DND-41 (cell line): ENCODE measurements at regions not wholly inside any gene's neighbourhood (a gene's known extent, or its start where the extent isn't known, plus 50 kb on each side); places are given as distances from the start of the nearest gene placed in this dataset.
"Not testable (repeated sequence)": the region's sequence is repeated elsewhere in the genome, so short reads cannot be mapped to it uniquely, and the experiment has no call there.

Source experiments
- ATAC-seq: fragments of 200-7000 bp; cut with Tn5 transposase; 3 replicates; pipeline ENCODE4 v1.9.1; 2021; ENCODE audit warnings: low read depth; ENCODE audit not compliant: insufficient read depth
- DNase-seq: peaks from one replicate; pipeline ENCODE4 v3.0.0-alpha.2; 2020
- H2AFZ ChIP-seq: 2 replicates; pipeline ENCODE4 v1.6.0; 2012; ENCODE audit warnings: low read depth, low read length
- H3K27ac ChIP-seq: 2 replicates; pipeline ENCODE4 v1.5.1; 2012; ENCODE audit warnings: low read length, inconsistent platforms
- H3K27me3 ChIP-seq: fragments of 200-600 bp; sonication (generic); 2 replicates; pipeline ENCODE4 v1.6.0; 2012; ENCODE audit warnings: low read length, mild to moderate bottlenecking, inconsistent platforms; ENCODE audit not compliant: insufficient read depth, poor library complexity
- H3K36me3 ChIP-seq: 2 replicates; pipeline ENCODE4 v1.5.1; 2012; ENCODE audit warnings: low read length, inconsistent platforms; ENCODE audit not compliant: insufficient read depth
- H3K4me1 ChIP-seq: 2 replicates; pipeline ENCODE4 v1.5.1; 2012; ENCODE audit warnings: mild to moderate bottlenecking, low read length; ENCODE audit not compliant: insufficient read depth
- H3K4me2 ChIP-seq: 2 replicates; pipeline ENCODE4 v1.6.0; 2012; ENCODE audit warnings: mild to moderate bottlenecking, moderate library complexity, low read length, inconsistent platforms; ENCODE audit not compliant: insufficient read depth
- H3K4me3 ChIP-seq, 2 experiments: fragments of 200-600 bp in 1 of 2; shearing (Covaris generic) in 1 of 2; 2 replicates each; pipeline ENCODE4 v1.5.1; 2012 to 2016; ENCODE audit warnings: inconsistent platforms in 2 of 2, low read length in 2 of 2, mild to moderate bottlenecking in 2 of 2, low read depth in 1 of 2, moderate library complexity in 1 of 2
- H3K79me2 ChIP-seq: 2 replicates; pipeline ENCODE4 v1.6.0; 2012; ENCODE audit warnings: low read length, inconsistent platforms; ENCODE audit not compliant: insufficient read depth
- H3K9ac ChIP-seq: 2 replicates; pipeline ENCODE4 v1.6.0; 2012; ENCODE audit warnings: low read depth, mild to moderate bottlenecking, inconsistent platforms, low read length, moderate library complexity
- H3K9me3 ChIP-seq: 2 replicates; pipeline ENCODE4 v1.5.1; 2012; ENCODE audit warnings: low read length, moderate library complexity, mild to moderate bottlenecking, inconsistent platforms; ENCODE audit not compliant: insufficient read depth, severe bottlenecking
- H4K20me1 ChIP-seq: 2 replicates; pipeline ENCODE4 v1.6.0; 2012; ENCODE audit warnings: low read length; ENCODE audit not compliant: insufficient read depth
- EZH2 ChIP-seq: IDR thresholded peaks from 3 replicates; pipeline ENCODE4 v1.6.1; 2012; ENCODE audit warnings: borderline replicate concordance, low read depth, mild to moderate bottlenecking, moderate library complexity, low read length, inconsistent platforms; ENCODE audit not compliant: severe bottlenecking
- TF ChIP-seq, protein P1 (sequence below): IDR thresholded peaks from 2 replicates; pipeline ENCODE4 v1.5.1; 2012; ENCODE audit warnings: borderline replicate concordance, low read length, moderate library complexity, mild to moderate bottlenecking; ENCODE audit not compliant: poor library complexity, severe bottlenecking; ENCODE audit errors: extremely low read depth

DNA sequence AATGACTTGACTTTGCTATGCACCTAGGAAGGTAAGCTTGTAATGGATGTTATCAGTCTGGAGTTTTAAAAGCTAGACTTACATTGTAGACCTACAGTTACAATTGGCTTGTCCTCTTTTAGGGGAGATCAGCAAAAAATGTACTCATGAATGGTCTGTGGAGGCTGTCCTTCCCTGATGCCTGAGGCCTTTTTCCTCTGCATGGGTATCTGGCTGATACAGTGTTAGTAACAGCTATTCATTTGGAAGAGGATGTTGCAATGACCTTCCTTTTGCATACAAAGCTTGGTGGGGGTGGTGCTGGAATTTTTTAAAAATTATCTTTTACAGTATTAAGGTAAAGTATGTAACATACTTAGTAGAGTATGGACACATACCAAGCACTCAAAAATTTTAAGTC lies 525.5 kb downstream of the KIF2B start:
- ATAC-seq (no peak), DNase-seq (no peak)
- TF ChIP-seq, protein P1, sequence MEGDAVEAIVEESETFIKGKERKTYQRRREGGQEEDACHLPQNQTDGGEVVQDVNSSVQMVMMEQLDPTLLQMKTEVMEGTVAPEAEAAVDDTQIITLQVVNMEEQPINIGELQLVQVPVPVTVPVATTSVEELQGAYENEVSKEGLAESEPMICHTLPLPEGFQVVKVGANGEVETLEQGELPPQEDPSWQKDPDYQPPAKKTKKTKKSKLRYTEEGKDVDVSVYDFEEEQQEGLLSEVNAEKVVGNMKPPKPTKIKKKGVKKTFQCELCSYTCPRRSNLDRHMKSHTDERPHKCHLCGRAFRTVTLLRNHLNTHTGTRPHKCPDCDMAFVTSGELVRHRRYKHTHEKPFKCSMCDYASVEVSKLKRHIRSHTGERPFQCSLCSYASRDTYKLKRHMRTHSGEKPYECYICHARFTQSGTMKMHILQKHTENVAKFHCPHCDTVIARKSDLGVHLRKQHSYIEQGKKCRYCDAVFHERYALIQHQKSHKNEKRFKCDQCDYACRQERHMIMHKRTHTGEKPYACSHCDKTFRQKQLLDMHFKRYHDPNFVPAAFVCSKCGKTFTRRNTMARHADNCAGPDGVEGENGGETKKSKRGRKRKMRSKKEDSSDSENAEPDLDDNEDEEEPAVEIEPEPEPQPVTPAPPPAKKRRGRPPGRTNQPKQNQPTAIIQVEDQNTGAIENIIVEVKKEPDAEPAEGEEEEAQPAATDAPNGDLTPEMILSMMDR = no peak
- no peak for TF ChIP-seq EZH2
- Histone ChIP-seq H3K9me3 (no peaks in the 10 kb centered on the region), H3K4me1 (no peaks in the 10 kb centered on the region), H3K4me2 (no peak overlapping the region), H3K79me2 (no peaks in the 10 kb centered on the region), H3K4me3 (no peak overlapping the region), H3K9ac (no peak overlapping the region), H3K27me3 (no peaks in the 10 kb centered on the region), H4K20me1 (no peaks in the 10 kb centered on the region), H3K36me3 (no peaks in the 10 kb centered on the region), H2AFZ (no peak overlapping the region), H3K27ac (no peak overlapping the region)

DNA sequence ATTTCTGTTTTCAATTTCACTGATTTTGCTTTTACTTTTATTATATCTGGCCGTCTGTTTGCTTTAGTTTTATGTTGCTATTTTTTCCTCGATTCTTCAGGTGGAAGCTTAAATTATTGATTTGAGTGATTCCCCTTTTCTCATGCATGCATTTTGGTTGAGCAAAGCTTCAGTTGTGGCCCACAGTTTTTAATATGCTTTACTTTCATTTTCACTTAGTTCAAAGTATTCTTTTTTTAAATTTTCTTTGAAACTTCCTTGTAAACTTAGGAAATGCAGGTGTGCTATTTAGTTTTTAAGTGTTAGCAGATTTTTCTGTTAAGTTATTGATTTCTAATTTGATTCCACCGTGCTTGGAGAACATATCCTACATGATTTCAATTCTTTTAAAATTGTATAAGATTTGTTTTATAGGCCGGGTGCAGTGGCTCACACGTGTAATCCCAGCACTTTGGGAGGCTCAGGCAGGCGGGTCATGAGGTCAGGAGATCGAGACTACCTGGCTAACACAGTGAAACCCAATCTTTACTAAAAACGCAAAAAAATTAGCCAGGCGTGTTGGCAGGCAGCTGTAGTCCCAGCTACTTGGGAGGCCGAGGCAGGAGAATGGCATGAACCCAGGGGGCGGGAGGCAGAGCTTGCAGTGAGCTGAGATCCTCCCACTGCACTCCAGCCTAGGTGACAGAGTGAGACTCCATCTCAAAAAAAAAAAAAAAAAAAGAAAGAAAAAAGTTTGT lies 531.2 kb downstream of the KIF2B start:
- ATAC-seq (no peak), DNase-seq (no peak)
- Histone ChIP-seq H3K4me1 (no peaks in the 10 kb centered on the region), H2AFZ (no peak overlapping the region), H3K27ac (no peak overlapping the region), H3K4me2 (no peak overlapping the region; the same call in 1 of the 2 replicates), H3K9me3 (peaks cover 3% of the 10 kb centered on the region), H4K20me1 (no peaks in the 10 kb centered on the region), H3K79me2 (no peaks in the 10 kb centered on the region), H3K9ac (no peak overlapping the region), H3K27me3 (no peaks in the 10 kb centered on the region), H3K4me3 (no peak overlapping the region), H3K36me3 (no peaks in the 10 kb centered on the region)
- TF ChIP-seq EZH2 = no peak
- TF ChIP-seq, protein P1 = no peak

DNA sequence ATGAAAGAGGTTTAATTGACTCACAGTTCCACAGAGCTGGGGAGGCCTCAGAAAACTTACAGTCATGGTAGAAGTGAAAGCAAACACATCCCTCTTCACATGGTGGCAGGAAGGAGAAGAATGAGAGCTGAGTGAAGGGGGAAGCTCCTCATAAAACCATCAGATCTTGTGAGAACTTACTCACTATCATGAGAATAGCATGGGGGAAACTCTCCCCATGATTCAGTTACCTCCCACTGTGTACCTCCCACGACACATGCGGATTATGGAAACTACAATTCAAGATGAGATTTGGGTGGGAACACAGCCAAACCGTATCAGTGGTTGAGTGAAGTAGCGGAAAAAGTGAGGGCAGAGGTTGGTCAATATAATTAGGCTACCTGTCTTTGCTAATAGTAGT lies 538.3 kb downstream of the KIF2B start:
- H3K9ac ChIP-seq, H3K79me2 ChIP-seq, H4K20me1 ChIP-seq, H3K9me3 ChIP-seq, H3K4me2 ChIP-seq, ATAC-seq, DNase-seq, H3K4me1 ChIP-seq, H3K27me3 ChIP-seq, H3K27ac ChIP-seq, H3K4me3 ChIP-seq, H2AFZ ChIP-seq, H3K36me3 ChIP-seq: not testable (repeated sequence)

DNA sequence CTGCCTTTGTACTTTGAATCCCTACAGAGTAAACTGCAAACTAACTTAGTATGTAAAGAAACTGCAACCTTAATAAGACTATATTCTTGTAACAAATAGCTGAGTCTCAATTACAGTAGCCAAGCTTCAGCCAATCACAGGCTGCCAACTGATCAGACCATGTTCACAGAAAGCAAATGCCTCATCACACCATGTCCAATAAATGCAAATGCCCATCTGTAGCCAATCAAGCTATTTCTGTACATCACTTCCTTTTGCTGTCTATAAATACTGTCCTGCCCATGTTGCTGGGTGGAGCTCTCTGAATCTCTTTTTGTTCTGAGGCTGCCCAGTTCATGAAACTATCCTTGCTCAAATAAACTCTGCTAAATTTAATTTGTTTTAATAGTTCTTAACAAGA lies 531.7 kb upstream of the TOM1L1 start:
- no peak for TF ChIP-seq EZH2
- TF ChIP-seq, protein P1 = no peak
- H4K20me1 ChIP-seq = no peaks in the 10 kb centered on the region
- DNase-seq (no peak), ATAC-seq (no peak)
- H3K79me2 ChIP-seq = no peaks in the 10 kb centered on the region
- no peaks in the 10 kb centered on the region for H3K27me3 ChIP-seq
- H2AFZ ChIP-seq = no peak overlapping the region
- H3K36me3 ChIP-seq = no peaks in the 10 kb centered on the region
- no peaks in the 10 kb centered on the region for H3K9me3 ChIP-seq
- H3K27ac ChIP-seq = no peak overlapping the region
- H3K4me3 ChIP-seq = no peak overlapping the region
- H3K4me2 ChIP-seq = no peak overlapping the region
- H3K9ac ChIP-seq = no peak overlapping the region
- H3K4me1 ChIP-seq = no peaks in the 10 kb centered on the region
